ENCODE measurements at regions not wholly inside any gene's neighbourhood (a gene's known extent, or its start where the extent isn't known, plus 50 kb on each side); places are given as distances from the start of the nearest gene placed in this dataset.

GRCh38 chr6:99746261-99746895, 139.7 kb downstream of the PRDM13 start:
- Histone ChIP-seq H4K91ac (ENCODE audit: insufficient read length, low read depth, low read length) (no peak overlapping the region), H4K8ac (replicated peaks; ENCODE audit: insufficient read length, low read depth, low read length) (no peak overlapping the region), H2BK12ac (ENCODE audit: insufficient read length, low read depth, low read length) (no peak overlapping the region), H3K4me1 (ENCODE audit: insufficient read depth, low read length) (no peaks in the 10 kb centered on the region), H3K27me3 (ENCODE audit: insufficient read depth, low read length) (no peaks in the 10 kb centered on the region), H3K23me2 (ENCODE audit: insufficient read length, low read depth, low read length, poor library complexity, severe bottlenecking) (no peaks in the 10 kb centered on the region), H2BK120ac (ENCODE audit: low read depth, low read length, poor library complexity, severe bottlenecking) (no peak overlapping the region), H2AK5ac (ENCODE audit: insufficient read length, low read length) (no peak overlapping the region), H3K27ac (ENCODE audit: insufficient read length, low read depth, low read length) (no peak overlapping the region), H2BK15ac (ENCODE audit: low read depth, low read length) (no peak overlapping the region), H3K18ac (ENCODE audit: insufficient read length, low read depth, low read length) (no peak overlapping the region), H3K79me1 (ENCODE audit: insufficient read depth, low read depth, low read length, poor library complexity, severe bottlenecking) (no peaks in the 10 kb centered on the region), H4K20me1 (ENCODE audit: control insufficient read depth, insufficient read depth, insufficient read length) (no peaks in the 10 kb centered on the region), H2BK20ac (ENCODE audit: low read depth, low read length, poor library complexity, severe bottlenecking) (no peak overlapping the region), H3K4me2 (ENCODE audit: insufficient read depth, insufficient read length, low read length) (no peak overlapping the region), H3K9me3 (ENCODE audit: control insufficient read depth, low read depth, low read length) (no peaks in the 10 kb centered on the region), H4K5ac (ENCODE audit: insufficient read length, low read depth, low read length) (no peak overlapping the region), H3K9ac (ENCODE audit: extremely low read depth, insufficient read length, low read length) (no peak overlapping the region), H3K23ac (ENCODE audit: insufficient read length, low read depth, low read length) (no peak overlapping the region), H3K4ac (ENCODE audit: low read depth, low read length) (no peak overlapping the region), H2AFZ (ENCODE audit: low read length) (no peak overlapping the region), H2BK5ac (ENCODE audit: insufficient read length, low read length) (no peak overlapping the region), H3K14ac (ENCODE audit: insufficient read depth, low read length) (no peak overlapping the region), H3K56ac (ENCODE audit: insufficient read length, low read depth, low read length) (no peak overlapping the region), H3T11ph (ENCODE audit: low read length) (no peak overlapping the region), H3K79me2 (ENCODE audit: insufficient read depth, low read length) (no peaks in the 10 kb centered on the region)
- H3K4me3 Mint-ChIP-seq, result no peak overlapping the region
- no CpG with 5 or more reads among the region's 6 CpGs for WGBS (ENCODE audit: extremely low coverage, insufficient read length, low lambda C conversion rate)
- peaks cover 27% of the 10 kb centered on the region for H3K27me3 Mint-ChIP-seq (ENCODE audit: low read depth)
- peak; percentile 85 for TF ChIP-seq CTCF (conservative IDR thresholded peaks at IDR 0.05)
- peak; percentile 51 for DNase-seq
- no peak overlapping the region; a peak in 1 of 7 replicates for H3K27ac Mint-ChIP-seq
- no peaks in the 10 kb centered on the region for H3K9me3 Mint-ChIP-seq
- H3K36me3 Mint-ChIP-seq (ENCODE audit: insufficient read depth in 1 of 3, low read depth in 3 of 3), result no peaks in the 10 kb centered on the region
- H3K4me1 Mint-ChIP-seq, result no peaks in the 10 kb centered on the region

All from H9 (cell line).